AG08396 (cell line): ENCODE measurements at regions not wholly inside any gene's neighbourhood (a gene's known extent, or its start where the extent isn't known, plus 50 kb on each side); places are given as distances from the start of the nearest gene placed in this dataset.

Experiments used
- DNase-seq: peaks from one replicate; pipeline ENCODE4 v3.0.0; 2012; ENCODE audit warnings: low spot score, mixed read lengths

GRCh38 chr3:124605781-124606579 lies 124.3 kb upstream of the UMPS start:
- DNase-seq, result no peak

GRCh38 chr3:124607163-124607562 lies 123.1 kb upstream of the UMPS start:
- DNase-seq, result no peak

GRCh38 chr3:124609402-124609801 lies 120.8 kb upstream of the UMPS start:
- no peak for DNase-seq

GRCh38 chr3:124610130-124610529 lies 120.1 kb upstream of the UMPS start:
- DNase-seq, result no peak

- DNase-seq, result no peak
These were observed 118.7 kb upstream of the UMPS start for GRCh38 chr3:124611520-124611919.

- no peak for DNase-seq
These were observed 114.2 kb upstream of the UMPS start for GRCh38 chr3:124615896-124616543.

GRCh38 chr3:124617177-124617576 lies 113.1 kb upstream of the UMPS start:
- no peak for DNase-seq

GRCh38 chr3:124619887-124620599 lies 110.2 kb upstream of the UMPS start:
- DNase-seq, result no peak

GRCh38 chr3:124620600-124621063 lies 109.6 kb upstream of the UMPS start:
- no peak for DNase-seq

- DNase-seq, result no peak
These were observed 108.8 kb upstream of the UMPS start for GRCh38 chr3:124621498-124621897.

- no peak for DNase-seq
These were observed 105.2 kb upstream of the UMPS start for GRCh38 chr3:124625074-124625473.

GRCh38 chr3:124627501-124627908 lies 102.7 kb upstream of the UMPS start:
- DNase-seq, result no peak

GRCh38 chr3:124628863-124629262 lies 101.4 kb upstream of the UMPS start:
- DNase-seq, result no peak

GRCh38 chr3:124629497-124629896 lies 100.8 kb upstream of the UMPS start:
- no peak for DNase-seq

- no peak for DNase-seq
These were observed 99.3 kb upstream of the UMPS start for GRCh38 chr3:124630960-124631359.

- no peak for DNase-seq
These were observed 98.5 kb upstream of the UMPS start for GRCh38 chr3:124631727-124632126.

- DNase-seq, result no peak
These were observed 97.6 kb upstream of the UMPS start for GRCh38 chr3:124632566-124633140.

- DNase-seq, result no peak
These were observed 96.7 kb upstream of the UMPS start for GRCh38 chr3:124633524-124633923.

- no peak for DNase-seq
These were observed 95.8 kb upstream of the UMPS start for GRCh38 chr3:124634210-124635168.

- DNase-seq, result no peak
These were observed 95.1 kb upstream of the UMPS start for GRCh38 chr3:124635169-124635539.

GRCh38 chr3:124636101-124636862 lies 94.0 kb upstream of the UMPS start:
- DNase-seq, result no peak
